ENCODE measurements at regions not wholly inside any gene's neighbourhood (a gene's known extent, or its start where the extent isn't known, plus 50 kb on each side); places are given as distances from the start of the nearest gene placed in this dataset.

DNA sequence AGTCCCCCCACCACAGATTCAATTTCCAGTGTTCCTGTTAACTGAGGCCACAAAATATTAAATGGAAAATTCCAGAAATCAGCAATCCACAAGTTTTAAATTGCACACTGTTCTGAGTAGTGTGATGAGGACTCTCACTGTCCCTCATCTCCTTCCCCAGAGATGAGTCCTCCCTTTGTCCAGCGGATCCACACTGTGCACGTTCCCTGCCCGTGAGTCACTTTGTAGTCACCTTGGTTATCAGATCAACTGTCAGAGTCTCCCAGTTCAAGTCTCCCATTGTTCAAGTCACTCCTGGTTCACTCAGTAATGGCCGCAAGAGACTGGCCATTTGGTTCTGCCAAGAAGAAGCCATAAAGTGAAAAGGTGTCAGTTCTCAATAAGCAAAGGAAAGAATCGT, 168.6 kb upstream of the AFDN start:
- Histone ChIP-seq H3K36me3 (replicated peaks) (no peaks in the 10 kb centered on the region), H3K4me3 (ENCODE audit: low read depth, low read length) (no peak overlapping the region), H3K27me3 (replicated peaks) (no peaks in the 10 kb centered on the region), H3K27ac (no peak overlapping the region)
- TF ChIP-seq, protein P1, sequence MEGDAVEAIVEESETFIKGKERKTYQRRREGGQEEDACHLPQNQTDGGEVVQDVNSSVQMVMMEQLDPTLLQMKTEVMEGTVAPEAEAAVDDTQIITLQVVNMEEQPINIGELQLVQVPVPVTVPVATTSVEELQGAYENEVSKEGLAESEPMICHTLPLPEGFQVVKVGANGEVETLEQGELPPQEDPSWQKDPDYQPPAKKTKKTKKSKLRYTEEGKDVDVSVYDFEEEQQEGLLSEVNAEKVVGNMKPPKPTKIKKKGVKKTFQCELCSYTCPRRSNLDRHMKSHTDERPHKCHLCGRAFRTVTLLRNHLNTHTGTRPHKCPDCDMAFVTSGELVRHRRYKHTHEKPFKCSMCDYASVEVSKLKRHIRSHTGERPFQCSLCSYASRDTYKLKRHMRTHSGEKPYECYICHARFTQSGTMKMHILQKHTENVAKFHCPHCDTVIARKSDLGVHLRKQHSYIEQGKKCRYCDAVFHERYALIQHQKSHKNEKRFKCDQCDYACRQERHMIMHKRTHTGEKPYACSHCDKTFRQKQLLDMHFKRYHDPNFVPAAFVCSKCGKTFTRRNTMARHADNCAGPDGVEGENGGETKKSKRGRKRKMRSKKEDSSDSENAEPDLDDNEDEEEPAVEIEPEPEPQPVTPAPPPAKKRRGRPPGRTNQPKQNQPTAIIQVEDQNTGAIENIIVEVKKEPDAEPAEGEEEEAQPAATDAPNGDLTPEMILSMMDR (IDR thresholded peaks at IDR 0.05; ENCODE audit: low read depth, low read length, missing control alignments): no peak
- in situ Hi-C loops (cut with HindIII; ENCODE audit: low pct_ligation_motif_present, low sequenced_read_pairs): no loop called here
- DNase-seq: no peak

DNA sequence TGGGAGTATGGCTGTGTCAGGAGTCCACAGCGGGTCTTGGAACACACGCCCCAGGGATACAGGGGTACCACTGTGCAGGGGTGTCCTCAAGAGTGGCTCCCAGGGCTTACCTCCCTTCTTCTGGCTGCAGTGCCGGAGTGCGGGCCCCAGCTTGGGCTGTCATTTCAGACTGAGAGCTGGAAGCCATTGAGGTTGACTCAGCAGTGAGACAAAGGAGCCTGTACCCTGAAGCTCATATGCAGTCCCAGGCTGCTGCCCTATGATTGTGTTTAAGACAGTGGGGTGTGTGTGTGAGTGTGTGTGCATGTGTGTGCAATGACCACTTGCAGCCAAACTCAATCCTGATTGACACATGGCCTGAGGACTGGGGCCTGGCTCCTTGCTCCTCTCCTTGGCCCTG, 167.7 kb upstream of the AFDN start:
- Histone ChIP-seq H3K27me3 (replicated peaks) (no peaks in the 10 kb centered on the region), H3K27ac (no peak overlapping the region), H3K36me3 (replicated peaks) (no peaks in the 10 kb centered on the region), H3K4me3 (ENCODE audit: low read depth, low read length) (no peak overlapping the region)
- in situ Hi-C loops (cut with HindIII; ENCODE audit: low pct_ligation_motif_present, low sequenced_read_pairs): no loop called here
- TF ChIP-seq, protein P1 (IDR thresholded peaks at IDR 0.05; ENCODE audit: low read depth, low read length, missing control alignments): no peak
- no peak for DNase-seq

DNA sequence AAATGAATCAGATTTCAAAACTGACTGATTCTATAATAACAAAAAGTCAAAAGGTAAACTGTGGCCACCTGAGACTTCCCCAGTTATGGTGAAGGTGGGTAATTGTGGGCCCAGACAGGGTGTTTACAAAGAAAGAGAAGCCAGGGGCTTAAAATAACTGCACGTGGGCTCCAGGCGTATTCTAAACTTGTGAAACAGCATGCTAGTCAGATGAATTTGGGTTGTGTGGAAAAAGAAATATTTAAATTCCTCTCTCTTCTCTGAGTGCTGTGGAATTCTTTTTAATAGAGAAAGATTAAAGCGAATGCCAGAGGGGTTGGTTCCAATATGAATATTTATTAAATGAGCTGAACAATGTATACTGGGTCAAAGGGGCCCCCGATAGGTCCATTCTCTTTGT, 166.3 kb upstream of the AFDN start:
- H3K4me3 ChIP-seq (ENCODE audit: low read depth, low read length): no peak overlapping the region
- H3K27ac ChIP-seq: no peak overlapping the region
- H3K27me3 ChIP-seq (replicated peaks): no peaks in the 10 kb centered on the region
- no peak for DNase-seq
- H3K36me3 ChIP-seq (replicated peaks): no peaks in the 10 kb centered on the region
- TF ChIP-seq, protein P1 (IDR thresholded peaks at IDR 0.05; ENCODE audit: low read depth, low read length, missing control alignments): no peak
- in situ Hi-C loops (cut with HindIII; ENCODE audit: low pct_ligation_motif_present, low sequenced_read_pairs): no loop called here

DNA sequence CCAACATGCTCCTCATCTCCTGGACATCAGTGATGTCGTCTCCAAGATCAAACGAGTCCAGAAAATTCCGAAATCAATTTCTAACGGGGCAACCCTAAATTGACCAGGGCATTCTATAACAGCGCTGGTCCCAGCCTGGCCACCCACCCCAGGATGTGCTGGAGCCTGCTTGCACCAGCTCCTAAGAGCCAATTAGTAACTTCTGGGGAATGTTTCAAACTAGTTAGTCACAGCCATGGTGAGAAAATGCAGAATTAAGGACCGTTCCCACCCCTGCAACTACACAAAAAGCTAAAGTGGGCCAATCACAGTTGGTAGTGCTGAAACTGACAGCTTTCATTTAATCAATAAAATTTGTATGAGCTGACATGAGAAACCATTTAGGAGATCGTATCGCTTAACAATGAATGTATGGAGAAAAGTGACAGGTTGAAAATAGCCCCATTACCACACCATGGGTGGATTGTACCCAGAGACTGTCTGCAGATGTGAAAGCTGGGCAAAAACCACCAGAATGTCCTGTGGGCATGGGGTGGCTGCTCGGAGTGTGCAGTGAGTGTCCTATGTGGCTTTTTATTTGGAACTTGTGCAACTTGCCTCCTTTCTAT, 165.7 kb upstream of the AFDN start:
- TF ChIP-seq, protein P1 (IDR thresholded peaks at IDR 0.05; ENCODE audit: low read depth, low read length, missing control alignments): no peak
- in situ Hi-C loops (cut with HindIII; ENCODE audit: low pct_ligation_motif_present, low sequenced_read_pairs): no loop called here

DNA sequence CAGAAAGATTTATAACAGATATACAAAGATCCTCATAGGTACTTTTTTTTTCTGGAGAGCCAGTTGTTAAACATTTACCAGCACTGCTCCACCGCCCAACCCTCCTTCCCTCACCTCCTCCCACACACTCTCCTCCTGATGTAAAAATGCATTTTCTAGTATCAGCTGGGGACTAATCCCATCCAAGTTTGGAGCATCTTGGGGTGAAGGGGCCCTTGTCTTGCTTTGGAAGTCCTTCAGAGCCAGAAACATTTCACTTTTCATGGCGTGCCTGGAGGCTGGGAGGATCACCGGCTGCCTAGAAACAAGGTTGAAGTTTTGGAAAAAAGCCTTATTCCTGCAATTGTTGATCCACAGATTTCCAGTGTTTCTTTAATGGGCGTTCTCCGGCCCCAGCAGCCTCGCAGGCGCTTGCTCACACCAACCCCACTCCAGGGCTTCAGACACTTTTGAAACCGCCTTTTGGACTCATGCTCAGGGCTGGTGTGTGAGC, 165.1 kb upstream of the AFDN start:
- in situ Hi-C loops (cut with HindIII; ENCODE audit: low pct_ligation_motif_present, low sequenced_read_pairs): no loop called here

More for the DNA sequence above, 165.7 kb upstream of the AFDN start:
- Histone ChIP-seq H3K27me3 (replicated peaks) (no peaks in the 10 kb centered on the region), H3K36me3 (replicated peaks) (no peaks in the 10 kb centered on the region), H3K4me3 (ENCODE audit: low read depth, low read length) (no peak overlapping the region), H3K27ac (no peak overlapping the region)
- DNase-seq: no peak

More for the DNA sequence above, 165.1 kb upstream of the AFDN start:
- Histone ChIP-seq H3K36me3 (replicated peaks) (no peaks in the 10 kb centered on the region), H3K27ac (no peak overlapping the region), H3K4me3 (ENCODE audit: low read depth, low read length) (no peak overlapping the region), H3K27me3 (replicated peaks) (no peaks in the 10 kb centered on the region)
- TF ChIP-seq, protein P1 (IDR thresholded peaks at IDR 0.05; ENCODE audit: low read depth, low read length, missing control alignments): no peak
- no peak for DNase-seq
